HUES6 (cell line): ENCODE measurements at regions not wholly inside any gene's neighbourhood (a gene's known extent, or its start where the extent isn't known, plus 50 kb on each side); places are given as distances from the start of the nearest gene placed in this dataset.

Source experiments
- H3K27ac ChIP-seq: 2 replicates; pipeline ENCODE4 v1.7.0; 2013; ENCODE audit warnings: low read depth, mild to moderate bottlenecking, low read length, inconsistent platforms
- H3K27me3 ChIP-seq: 2 replicates; pipeline ENCODE4 v1.6.1; 2013; ENCODE audit warnings: low read length; ENCODE audit not compliant: control insufficient read depth, insufficient read depth
- H3K36me3 ChIP-seq: 2 replicates; pipeline ENCODE4 v1.6.1; 2013; ENCODE audit warnings: low read length; ENCODE audit not compliant: control insufficient read depth, insufficient read depth
- H3K4me1 ChIP-seq: 2 replicates; pipeline ENCODE4 v1.6.1; 2013; ENCODE audit warnings: low read length; ENCODE audit not compliant: control insufficient read depth, insufficient read depth
- H3K4me3 ChIP-seq: 2 replicates; pipeline ENCODE4 v1.5.1; 2013; ENCODE audit warnings: low read depth, low read length
- H3K9ac ChIP-seq: one replicate; pipeline ENCODE4 v1.6.1; 2013; ENCODE audit warnings: mild to moderate bottlenecking, low read length
- H3K9me3 ChIP-seq: 2 replicates; pipeline ENCODE4 v1.6.1; 2013; ENCODE audit warnings: low read depth, low read length; ENCODE audit not compliant: control insufficient read depth, insufficient read depth

DNA sequence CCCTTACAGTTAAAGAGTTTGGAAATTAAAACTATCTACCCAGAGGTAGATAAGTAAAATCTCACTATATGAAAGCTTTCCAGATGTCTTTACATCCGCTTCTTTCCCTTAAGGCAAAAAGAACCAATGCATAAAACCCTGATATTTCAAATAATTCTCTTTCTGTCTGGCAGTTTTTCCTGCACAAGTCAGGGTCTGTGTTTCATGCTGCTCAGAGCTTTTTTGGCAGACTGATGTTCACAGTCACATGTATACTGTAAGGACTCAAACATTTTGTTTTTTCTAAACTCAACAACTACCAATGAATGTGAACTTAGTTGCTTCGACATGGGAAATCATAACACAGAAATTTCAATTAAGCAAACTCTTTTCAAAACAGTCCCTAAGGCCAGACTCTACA is 988.4 kb downstream of the EPHA3 start:
- peaks cover 47% of the 10 kb centered on the region; the same call in 1 of the 2 replicates for H3K36me3 ChIP-seq
- no peaks in the 10 kb centered on the region for H3K27me3 ChIP-seq
- H3K4me1 ChIP-seq = no peaks in the 10 kb centered on the region
- no peak overlapping the region for H3K9ac ChIP-seq
- no peak overlapping the region for H3K27ac ChIP-seq
- H3K9me3 ChIP-seq = no peaks in the 10 kb centered on the region
- no peak overlapping the region for H3K4me3 ChIP-seq

DNA sequence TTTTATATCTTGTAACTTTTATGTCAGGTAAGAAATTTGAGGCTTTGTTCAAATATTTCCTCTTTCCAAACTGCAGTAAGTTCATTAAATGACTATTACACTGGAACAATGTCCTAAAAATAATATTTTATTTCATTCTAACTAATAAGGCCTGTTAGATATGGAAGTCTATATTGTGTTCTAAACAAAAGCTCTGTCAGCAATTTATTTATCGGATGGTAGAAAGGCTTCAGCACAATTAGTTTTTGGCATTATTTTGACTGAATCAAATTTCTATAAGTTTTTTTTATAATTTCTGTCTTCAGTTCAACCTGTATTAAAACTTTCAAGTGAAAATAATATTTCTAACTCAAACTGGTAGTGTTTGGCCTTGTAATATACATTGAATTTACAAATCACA is 992.1 kb downstream of the EPHA3 start:
- Histone ChIP-seq H3K4me3 (no peak overlapping the region), H3K27ac (no peak overlapping the region), H3K27me3 (no peaks in the 10 kb centered on the region), H3K36me3 (peaks cover 36% of the 10 kb centered on the region; the same call in 1 of the 2 replicates), H3K9ac (no peak overlapping the region), H3K4me1 (no peaks in the 10 kb centered on the region), H3K9me3 (no peaks in the 10 kb centered on the region)

DNA sequence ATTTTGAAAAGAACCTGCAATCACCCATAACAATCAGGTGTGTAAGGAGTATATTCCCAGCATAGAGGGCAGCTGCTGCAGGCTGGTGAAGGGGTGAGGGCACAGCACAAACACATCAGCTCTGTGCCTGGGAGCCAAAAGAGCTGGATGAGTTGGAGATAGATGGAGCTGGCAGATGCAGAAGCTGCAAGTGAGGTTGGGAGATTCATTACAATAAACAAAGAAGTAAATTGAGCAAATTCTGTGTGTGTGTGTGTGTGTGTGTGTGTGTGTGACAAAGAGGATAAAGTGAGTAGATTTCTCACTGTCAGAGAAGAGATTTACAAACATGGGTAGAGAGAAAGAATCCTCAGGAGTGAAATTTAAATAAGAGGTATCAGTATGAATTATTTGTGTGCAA is 994.7 kb downstream of the EPHA3 start:
- H3K27ac ChIP-seq = no peak overlapping the region
- H3K4me3 ChIP-seq = no peak overlapping the region
- H3K9ac ChIP-seq = no peak overlapping the region
- H3K36me3 ChIP-seq = peaks cover 14% of the 10 kb centered on the region; the same call in 1 of the 2 replicates
- H3K9me3 ChIP-seq = no peaks in the 10 kb centered on the region; the same call in 1 of the 2 replicates
- H3K4me1 ChIP-seq = no peaks in the 10 kb centered on the region
- no peaks in the 10 kb centered on the region for H3K27me3 ChIP-seq

DNA sequence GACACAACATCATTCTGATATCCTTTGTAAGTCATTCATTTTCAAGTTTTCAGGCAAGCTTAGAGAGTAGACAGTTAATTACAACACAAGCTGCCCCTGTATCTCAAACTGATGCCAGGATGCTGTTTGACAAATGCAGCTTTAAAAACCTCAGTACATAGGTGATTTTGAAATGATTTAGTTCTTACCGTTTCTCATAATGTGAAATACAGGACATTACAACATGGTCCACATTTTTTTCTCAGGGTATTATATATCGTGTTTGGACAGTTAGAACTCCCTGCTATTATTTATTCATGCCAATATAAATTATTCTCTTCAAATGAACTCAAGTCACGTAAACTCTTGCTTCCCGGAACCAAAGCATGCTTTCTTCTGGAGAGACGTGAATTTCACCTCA is 1013.9 kb downstream of the EPHA3 start:
- Histone ChIP-seq H3K27ac (no peak overlapping the region), H3K27me3 (no peaks in the 10 kb centered on the region), H3K9ac (no peak overlapping the region), H3K4me3 (no peak overlapping the region), H3K36me3 (peaks cover 29% of the 10 kb centered on the region; the same call in 1 of the 2 replicates), H3K4me1 (no peaks in the 10 kb centered on the region), H3K9me3 (peaks cover 21% of the 10 kb centered on the region)

DNA sequence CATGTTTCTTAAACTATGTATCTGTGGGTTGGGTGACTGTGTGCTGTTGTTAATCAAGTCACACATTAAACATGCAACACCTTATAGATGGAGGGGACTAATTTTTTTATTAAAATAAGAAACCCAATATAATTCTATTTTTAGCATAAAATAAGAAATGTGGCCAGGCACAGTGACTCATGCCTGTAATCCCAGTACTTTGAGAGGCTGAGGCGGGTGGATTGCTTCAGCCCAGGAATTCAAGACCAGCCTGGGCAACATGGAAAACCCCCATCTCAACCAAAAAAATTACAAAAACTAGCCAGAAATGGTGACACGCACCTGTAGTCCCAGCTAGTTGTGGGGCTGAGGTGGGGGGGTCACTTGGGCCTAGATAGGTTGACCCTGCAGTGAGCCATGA is 1021.0 kb downstream of the EPHA3 start:
- H3K27ac ChIP-seq = no peak overlapping the region
- H3K36me3 ChIP-seq = no peaks in the 10 kb centered on the region; the same call in 1 of the 2 replicates
- no peak overlapping the region for H3K9ac ChIP-seq
- H3K4me1 ChIP-seq = no peaks in the 10 kb centered on the region
- peaks cover 11% of the 10 kb centered on the region for H3K9me3 ChIP-seq
- no peaks in the 10 kb centered on the region for H3K27me3 ChIP-seq
- H3K4me3 ChIP-seq = no peak overlapping the region

DNA sequence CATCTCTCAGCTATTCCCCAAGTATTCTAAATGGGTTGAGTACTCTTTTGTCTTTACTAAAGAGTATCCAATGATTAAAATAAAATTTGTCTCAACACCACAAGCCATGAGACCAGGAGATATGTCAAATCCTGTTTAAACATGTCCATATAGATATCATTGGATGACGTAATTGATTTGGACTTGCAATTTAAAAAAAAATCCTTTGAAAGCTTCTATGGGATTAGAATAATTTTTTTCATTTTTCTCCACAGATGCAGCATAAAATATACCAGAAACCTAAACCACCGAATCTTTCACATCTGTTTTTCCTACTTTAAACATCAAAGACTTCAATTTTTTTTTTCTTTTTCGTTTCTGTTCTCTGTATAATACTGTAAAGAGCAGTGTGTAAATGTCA is 1022.3 kb downstream of the EPHA3 start:
- no peak overlapping the region for H3K4me3 ChIP-seq
- H3K36me3 ChIP-seq = no peaks in the 10 kb centered on the region; the same call in 1 of the 2 replicates
- no peak overlapping the region for H3K9ac ChIP-seq
- H3K27me3 ChIP-seq = no peaks in the 10 kb centered on the region
- H3K4me1 ChIP-seq = no peaks in the 10 kb centered on the region
- H3K27ac ChIP-seq = no peak overlapping the region
- peaks cover 11% of the 10 kb centered on the region for H3K9me3 ChIP-seq

DNA sequence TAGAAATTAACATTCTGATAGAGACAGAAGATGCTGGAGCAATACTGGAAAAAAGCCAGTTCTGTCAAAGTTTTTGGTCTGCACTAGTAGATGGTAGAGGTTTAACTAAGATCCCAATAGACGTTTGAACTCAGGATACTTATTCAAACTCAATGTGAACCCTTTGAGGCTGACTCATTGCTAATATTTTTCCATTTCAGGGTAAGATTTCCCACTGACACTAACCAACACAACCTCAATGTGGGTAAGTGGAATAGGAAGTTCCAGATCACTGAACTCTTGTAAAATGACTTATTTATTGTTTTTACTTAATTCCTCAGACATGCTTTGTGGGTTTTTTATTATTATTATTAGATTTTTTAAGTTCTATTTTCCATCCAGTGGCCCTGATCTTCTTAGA is 1024.8 kb downstream of the EPHA3 start:
- Histone ChIP-seq H3K4me1 (no peaks in the 10 kb centered on the region), H3K9ac (no peak overlapping the region), H3K36me3 (no peaks in the 10 kb centered on the region; the same call in 1 of the 2 replicates), H3K9me3 (peaks cover under 1% of the 10 kb centered on the region; the same call in 1 of the 2 replicates), H3K27ac (no peak overlapping the region), H3K4me3 (no peak overlapping the region), H3K27me3 (no peaks in the 10 kb centered on the region)

DNA sequence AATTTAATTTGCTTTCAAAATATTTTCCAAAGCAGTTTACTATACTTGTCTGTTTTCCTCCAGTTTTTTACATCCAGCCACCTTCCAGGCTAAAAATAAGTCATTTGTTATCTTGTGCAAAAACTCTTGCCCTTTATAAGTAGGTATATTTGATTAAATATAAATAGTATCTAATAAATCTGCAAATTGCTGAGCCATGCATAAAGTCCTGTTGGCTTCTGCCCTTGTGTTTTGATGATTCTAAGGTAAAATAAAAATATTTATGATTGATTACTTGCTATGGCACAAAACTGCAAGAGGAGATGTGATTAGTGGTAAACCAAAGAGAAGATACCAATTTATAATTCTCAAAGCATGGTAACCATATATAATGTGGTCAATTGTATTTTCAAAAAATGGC is 1026.7 kb downstream of the EPHA3 start:
- Histone ChIP-seq H3K36me3 (no peaks in the 10 kb centered on the region; the same call in 1 of the 2 replicates), H3K27ac (no peak overlapping the region), H3K9ac (no peak overlapping the region), H3K4me1 (no peaks in the 10 kb centered on the region), H3K9me3 (no peaks in the 10 kb centered on the region), H3K27me3 (no peaks in the 10 kb centered on the region), H3K4me3 (no peak overlapping the region)

DNA sequence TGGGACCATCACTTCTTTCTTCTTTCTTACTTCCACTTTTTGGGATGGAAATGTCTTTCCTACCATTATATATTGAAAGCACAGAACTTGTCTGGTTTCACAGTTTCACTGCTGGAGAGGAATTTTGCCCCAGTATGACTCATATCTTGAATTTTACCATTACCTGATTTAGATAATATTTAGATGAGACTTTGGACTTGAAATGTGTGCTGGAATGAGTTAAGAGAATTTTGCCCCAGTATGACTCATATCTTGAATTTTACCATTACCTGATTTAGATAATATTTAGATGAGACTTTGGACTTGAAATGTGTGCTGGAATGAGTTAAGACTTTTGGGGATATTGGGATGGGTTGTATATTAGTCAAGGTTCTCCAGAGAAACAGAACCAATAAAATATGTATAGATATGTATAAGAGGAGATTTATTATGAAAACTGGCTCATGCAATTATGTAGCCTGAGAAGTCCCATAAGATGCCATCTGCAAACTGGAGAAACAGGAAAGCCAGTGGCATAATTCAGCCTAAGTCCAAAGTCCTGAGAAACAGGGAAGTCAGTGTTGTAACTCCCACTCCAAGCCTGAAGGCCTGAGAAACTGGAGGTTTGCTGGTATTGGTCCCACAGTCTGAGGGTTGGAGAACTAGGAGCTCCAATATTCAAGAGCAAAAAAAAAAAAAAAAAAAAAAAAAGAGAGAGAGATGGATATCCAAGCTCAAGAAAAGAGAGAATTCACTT is 1029.2 kb downstream of the EPHA3 start:
- Histone ChIP-seq H3K9ac (no peak overlapping the region), H3K27ac (no peak overlapping the region), H3K4me1 (no peaks in the 10 kb centered on the region), H3K9me3 (no peaks in the 10 kb centered on the region), H3K4me3 (no peak overlapping the region), H3K27me3 (no peaks in the 10 kb centered on the region), H3K36me3 (no peaks in the 10 kb centered on the region)

DNA sequence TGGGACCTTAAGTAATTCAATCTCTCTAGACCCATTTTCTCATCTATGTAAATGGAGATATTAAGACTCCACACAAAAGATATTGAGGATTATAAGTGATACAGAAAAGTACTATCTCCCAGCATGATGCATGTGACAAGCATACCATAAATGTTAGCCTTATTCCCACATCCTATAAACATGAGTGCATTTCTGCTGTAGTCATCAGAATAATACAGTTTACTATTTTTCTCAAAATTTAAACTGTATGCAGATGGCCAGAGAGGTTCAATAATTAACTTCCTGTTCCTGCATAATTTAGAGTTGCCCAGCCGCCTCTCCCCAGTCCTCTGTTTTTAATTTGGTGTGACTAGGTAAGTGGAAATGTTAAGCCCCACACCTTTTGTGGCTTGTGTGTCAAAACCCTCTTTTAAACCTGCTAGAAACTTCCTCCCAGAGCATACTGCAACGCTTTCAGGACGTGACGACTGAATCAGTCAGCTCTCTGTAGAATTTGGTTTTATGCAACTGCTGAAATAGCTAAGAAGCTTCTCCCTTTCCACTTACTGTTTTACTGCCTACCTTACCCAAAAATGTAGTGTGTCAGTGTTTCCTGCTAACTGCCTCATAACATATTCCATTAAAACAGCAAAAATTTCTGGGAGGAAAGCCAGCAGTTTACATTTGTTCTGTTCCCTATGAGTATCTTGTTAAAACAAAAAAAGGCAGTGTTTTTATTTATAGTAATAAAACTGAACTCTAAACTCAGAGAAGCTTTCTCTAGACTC is 1037.9 kb downstream of the EPHA3 start:
- H3K36me3 ChIP-seq = no peaks in the 10 kb centered on the region
- no peak overlapping the region for H3K4me3 ChIP-seq
- no peaks in the 10 kb centered on the region for H3K27me3 ChIP-seq
- H3K27ac ChIP-seq = no peak overlapping the region
- no peaks in the 10 kb centered on the region for H3K4me1 ChIP-seq
- no peak overlapping the region for H3K9ac ChIP-seq
- no peaks in the 10 kb centered on the region for H3K9me3 ChIP-seq

DNA sequence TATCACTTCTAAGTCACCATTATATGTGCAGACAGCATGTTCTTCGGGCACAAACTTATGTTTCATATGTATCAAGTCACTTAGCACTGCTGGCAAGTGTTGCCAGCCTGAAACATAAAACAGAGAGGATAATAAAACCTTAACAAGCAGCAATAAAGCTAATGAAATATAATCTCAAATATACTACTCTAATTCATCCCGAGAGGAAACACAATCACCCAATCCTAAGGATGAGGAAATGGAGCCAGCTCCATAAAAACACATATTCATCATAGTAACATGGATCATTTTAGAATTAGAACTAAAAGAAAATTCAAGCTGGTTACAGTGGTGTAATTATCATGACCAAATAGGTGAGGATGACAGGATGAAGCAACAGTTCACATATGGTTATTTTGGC is 1072.7 kb downstream of the EPHA3 start:
- no peaks in the 10 kb centered on the region for H3K9me3 ChIP-seq
- H3K36me3 ChIP-seq = no peaks in the 10 kb centered on the region; the same call in 1 of the 2 replicates
- H3K4me1 ChIP-seq = no peaks in the 10 kb centered on the region
- H3K27ac ChIP-seq = no peak overlapping the region
- H3K27me3 ChIP-seq = no peaks in the 10 kb centered on the region
- H3K4me3 ChIP-seq = no peak overlapping the region
- no peak overlapping the region for H3K9ac ChIP-seq
